Erythroblast (primary cell): ENCODE measurements at regions not wholly inside any gene's neighbourhood (a gene's known extent, or its start where the extent isn't known, plus 50 kb on each side); places are given as distances from the start of the nearest gene placed in this dataset.

Experiments used
- GATA1 ChIP-seq: IDR thresholded peaks from 2 replicates; pipeline ENCODE4 v1.6.1; 2011; ENCODE audit warnings: low read depth, mild to moderate bottlenecking, control low read depth, low read length, moderate library complexity
- POLR2A ChIP-seq: IDR thresholded peaks from 2 replicates; pipeline ENCODE4 v1.6.1; 2011; ENCODE audit warnings: mild to moderate bottlenecking, low read length

DNA sequence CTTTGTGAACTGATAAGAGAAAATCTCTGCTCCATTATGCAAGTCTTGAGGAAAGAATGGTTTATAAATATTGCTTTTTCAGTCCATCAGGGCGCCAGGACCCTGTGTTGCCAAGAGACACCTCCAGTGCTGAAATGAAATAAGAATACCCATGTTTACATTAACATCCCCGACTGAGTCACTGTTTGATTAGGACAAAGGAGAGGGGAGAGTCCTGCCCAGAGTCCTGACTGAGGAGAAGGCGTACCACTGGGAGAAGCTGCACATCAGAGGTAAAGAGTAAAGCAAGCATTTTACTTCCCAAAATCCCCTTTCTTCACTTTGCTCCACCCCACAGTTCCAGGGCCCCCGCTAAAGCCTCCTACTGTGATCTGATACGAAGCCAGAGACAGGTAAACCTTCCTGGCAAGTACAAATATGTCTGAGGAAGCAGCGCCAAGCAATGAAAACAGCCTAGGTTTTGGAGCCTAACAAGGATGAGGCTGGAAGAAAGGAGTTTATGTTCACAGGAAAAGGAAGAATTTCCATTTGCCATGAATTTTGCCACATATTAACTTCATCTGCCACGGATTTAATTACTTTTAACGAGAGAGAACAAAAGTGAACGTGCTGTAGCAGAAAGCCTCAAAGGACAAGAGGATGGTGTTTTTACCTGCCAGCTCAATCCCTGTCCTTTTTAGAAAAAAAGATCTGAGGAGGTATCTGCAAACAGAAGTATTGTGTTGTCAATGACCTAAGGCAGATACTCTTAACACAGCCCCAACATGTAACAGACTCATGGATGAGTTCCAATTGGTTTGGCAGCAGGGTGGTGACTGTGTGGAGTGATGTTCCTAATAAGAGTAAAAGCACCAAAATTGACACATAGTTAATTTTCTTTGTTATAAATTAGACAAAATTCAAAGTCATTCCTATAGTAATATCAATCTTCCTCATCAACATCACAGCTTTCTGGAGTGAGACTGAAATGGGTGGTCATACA lies 209.4 kb upstream of the TLE4 start:
- TF ChIP-seq POLR2A (no peak), GATA1 (no peak)
